GM18870 (cell line): ENCODE measurements at regions not wholly inside any gene's neighbourhood (a gene's known extent, or its start where the extent isn't known, plus 50 kb on each side); places are given as distances from the start of the nearest gene placed in this dataset.

ENCODE experiments used
- ATAC-seq: cut with Tn5 transposase; IDR thresholded peaks from one replicate; pipeline ENCODE4 v1.9.1; 2021; ENCODE audit warnings: moderate library complexity; ENCODE audit not compliant: unreplicated experiment

DNA sequence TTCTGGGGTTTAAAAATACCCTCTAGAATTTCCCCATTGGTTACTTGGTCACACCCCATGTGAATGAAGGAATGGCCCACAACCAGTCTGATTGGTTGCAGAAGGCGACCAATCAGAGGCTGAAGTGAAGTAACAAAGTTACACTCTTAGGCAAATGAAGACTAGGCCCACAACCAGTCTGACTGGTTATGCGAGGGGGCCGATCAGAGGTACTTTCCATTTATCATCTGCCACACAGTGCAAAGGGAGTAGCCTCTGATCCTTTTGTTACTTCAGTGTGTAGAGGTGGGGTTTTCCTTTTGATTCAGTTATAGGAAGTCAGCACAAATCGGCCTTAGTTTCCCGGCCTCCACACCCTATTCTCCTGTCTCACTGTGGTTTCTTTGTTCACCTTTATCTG is 61.2 kb upstream of the SGK1 start:
- ATAC-seq: peak; percentile 91

GRCh38 chr6:134378426-134378825 is 60.5 kb upstream of the SGK1 start:
- ATAC-seq: no peak

DNA sequence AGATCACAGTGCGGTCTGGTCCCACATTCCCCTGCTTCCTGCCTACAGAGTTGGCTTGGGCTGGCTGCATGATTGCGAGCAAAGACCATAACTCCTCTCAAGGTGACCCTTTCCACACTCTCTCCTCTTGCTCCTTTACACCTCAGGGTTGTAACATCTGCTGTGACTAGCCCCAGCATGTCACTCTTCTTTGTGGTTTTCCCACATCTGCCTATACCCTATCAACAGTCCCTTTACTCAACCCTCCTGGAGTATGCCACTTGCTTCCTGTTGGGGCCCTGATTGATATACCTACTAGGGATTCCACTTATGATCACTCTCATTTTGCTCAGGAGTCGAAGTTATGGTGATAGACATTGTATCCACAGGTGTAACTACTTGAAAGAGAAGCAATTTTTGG is 58.9 kb upstream of the SGK1 start:
- no peak for ATAC-seq

GRCh38 chr6:134375220-134375580 is 57.3 kb upstream of the SGK1 start:
- ATAC-seq: no peak

GRCh38 chr6:134374491-134375219 is 56.7 kb upstream of the SGK1 start:
- no peak for ATAC-seq

DNA sequence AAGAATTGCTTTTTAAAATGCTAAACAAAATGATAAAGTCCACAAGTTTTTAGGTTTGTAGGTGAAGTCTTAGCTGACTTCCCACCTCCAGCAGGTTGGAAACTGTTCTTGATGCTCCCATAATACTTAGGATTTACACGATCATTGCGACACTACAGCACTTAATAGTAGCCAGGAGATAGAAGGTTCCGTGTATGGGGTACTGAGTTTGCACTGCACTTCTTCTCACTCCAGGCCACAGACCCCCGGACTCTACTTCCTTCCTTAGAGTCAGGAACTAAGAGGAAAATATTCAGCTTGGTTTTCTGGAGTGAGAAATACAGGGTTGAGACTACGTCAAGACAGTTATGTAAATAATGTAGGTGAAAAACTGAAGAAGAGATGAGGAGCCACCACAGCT is 56.1 kb upstream of the SGK1 start:
- ATAC-seq: no peak

DNA sequence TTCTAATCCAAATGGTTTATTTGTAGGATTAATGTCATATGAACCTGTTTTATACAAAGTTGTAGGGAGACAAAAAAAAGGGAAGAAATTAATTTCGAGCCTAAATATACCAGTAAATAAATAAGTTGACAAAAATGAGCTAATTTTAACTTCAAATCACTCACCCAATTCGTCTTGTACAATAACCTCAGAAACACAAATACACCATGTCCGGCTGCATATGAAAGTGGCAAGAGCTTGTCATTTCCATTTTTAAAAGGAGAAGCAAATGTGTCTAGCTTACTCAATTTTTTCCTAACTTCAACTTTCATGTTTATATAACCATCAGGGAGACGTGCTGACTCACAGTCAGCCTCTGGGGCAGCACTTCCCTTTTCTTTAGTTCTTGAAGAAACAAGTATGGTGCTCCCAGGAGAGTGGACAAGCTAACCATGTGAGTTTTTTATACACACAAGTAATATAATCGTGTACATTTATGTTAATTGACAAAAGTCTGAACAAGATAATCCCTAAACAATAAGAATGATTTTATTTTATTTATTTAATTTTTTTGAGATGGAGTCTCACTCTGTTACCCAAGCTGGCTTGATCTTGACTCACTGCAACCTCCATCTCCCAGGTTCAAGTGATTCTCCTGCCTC is 55.5 kb upstream of the SGK1 start:
- peak; percentile 89 for ATAC-seq

- ATAC-seq: no peak
Observed at GRCh38 chr6:134372603-134373281, 54.8 kb upstream of the SGK1 start.

- no peak for ATAC-seq
Observed at GRCh38 chr6:134368670-134369069, 50.8 kb upstream of the SGK1 start.
